GM21825 (cell line): ENCODE measurements at regions not wholly inside any gene's neighbourhood (a gene's known extent, or its start where the extent isn't known, plus 50 kb on each side); places are given as distances from the start of the nearest gene placed in this dataset.

Experiments used
- ATAC-seq: cut with Tn5 transposase; IDR thresholded peaks from one replicate; pipeline ENCODE4 v1.9.1; 2021; ENCODE audit warnings: mild to moderate bottlenecking, moderate library complexity; ENCODE audit not compliant: unreplicated experiment

DNA sequence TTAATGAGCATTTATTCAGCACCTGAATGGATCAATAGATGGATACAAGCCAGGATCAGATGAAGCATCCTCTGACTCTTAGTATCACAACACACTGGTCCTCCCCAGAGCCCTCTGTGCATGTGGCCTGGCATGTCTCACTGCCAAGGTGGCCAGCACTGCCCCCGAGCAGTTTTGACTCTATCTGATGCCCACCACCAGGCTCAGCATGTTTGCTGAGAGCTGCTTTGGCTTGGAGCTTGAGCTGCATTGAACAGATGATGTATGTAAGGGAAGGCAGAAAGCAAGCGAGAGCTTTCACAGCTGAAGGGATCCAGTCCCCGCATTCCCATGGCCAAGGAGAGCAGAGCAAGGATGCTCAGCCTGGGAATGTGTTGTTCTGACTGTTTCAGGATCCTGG, 320.3 kb downstream of the BUD13 start:
- no peak for ATAC-seq

DNA sequence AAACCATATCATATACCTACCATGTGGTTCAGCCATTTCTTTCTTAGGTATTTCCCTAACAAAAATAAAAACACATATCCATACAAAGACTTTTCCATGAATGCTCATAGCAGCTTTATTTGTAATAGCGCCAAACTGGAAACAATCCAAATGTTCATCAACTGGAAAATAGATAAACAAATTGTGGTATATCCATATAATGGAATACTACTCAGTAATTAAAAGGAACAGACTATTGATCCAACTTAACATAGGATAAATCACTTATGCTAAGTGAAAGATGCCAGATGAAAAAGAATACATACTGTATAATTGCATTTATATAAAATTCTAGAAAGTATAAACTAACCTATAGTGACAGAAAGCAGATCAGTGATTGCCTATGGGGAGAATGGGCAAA, 323.3 kb downstream of the BUD13 start:
- ATAC-seq: no peak

DNA sequence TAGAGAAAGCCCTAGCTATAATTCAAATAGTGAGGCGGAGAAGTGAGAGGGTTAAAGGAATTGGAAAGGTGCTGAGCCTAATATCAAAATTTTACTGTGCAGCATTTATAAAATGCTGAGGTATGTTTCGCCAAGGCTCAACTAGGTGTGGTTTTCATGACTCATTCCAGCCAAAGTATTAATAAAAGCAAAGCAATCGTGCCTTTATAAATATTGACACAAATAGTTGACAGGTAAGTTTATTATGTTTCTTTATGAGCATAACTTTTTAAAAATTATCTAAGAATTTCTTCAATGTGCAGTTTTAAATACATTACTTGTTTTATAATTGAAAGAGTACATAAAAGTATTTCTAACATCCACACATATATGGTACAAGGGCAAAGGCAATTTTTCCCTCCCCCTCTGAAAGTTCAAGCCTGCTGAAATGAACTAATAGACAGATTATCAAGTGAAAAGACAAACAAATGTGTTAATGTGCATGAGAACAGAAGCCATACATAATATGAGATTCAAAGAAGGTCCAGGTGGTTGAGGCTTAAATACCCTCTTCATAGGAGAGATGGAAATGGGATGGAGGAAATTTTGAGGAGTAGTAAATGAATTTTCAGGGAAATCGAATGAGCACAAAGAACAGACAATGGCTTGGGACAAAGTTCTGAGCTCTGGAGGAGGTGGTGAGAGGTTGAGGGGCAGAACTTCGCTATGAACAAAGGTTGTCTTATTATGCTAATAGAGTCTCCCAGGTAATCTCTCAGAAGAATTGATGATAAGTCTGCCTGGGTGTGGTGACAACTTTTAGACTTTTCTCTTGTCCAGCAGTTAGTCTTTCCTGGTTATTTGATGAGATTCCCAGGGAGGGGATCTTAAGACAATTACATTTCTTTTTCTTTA, 326.5 kb downstream of the BUD13 start:
- ATAC-seq: no peak

DNA sequence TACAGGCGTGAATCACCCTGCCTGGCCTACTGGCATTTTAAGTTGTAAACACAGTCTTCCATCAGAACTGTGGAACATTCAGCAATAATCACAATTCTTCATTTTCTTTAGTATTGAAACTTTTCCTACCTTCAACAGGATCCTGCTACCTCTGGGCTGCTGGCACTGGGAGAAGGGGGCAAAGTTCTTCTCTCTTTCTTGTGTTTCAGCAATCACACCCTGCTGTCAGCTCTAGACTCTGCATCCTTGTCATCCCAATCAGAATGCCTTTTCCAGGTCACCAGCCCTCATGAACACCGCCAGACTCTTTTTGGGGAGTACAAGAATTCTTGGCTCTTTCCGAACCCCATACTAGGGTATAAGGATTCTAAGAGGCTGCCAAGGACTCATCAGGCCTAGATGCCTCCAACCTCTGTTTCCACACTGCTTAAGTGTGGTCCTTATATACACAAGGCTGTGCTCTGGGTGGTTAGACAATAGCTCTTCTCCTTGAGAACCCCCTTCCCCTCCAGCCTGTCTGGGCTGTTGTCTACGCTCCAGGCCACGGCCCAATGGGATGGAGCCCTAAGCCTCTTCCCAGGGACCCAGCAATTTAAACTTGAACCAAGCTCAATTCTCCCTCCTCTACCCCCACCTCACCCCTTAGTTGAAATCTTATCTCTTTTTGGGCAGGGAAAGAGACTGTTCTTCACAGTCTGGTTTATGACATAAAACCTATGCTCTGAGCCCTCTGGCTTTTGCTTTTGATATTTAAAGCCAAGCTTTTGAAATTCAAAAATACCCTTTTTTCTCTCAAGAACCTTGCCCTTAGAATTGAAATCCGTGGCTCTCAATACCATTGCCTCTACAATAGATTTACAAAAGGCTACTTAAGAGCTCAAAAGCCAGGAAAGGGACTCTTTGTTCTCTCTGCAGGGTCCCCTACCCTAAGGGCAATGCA, 327.4 kb downstream of the BUD13 start:
- no peak for ATAC-seq

DNA sequence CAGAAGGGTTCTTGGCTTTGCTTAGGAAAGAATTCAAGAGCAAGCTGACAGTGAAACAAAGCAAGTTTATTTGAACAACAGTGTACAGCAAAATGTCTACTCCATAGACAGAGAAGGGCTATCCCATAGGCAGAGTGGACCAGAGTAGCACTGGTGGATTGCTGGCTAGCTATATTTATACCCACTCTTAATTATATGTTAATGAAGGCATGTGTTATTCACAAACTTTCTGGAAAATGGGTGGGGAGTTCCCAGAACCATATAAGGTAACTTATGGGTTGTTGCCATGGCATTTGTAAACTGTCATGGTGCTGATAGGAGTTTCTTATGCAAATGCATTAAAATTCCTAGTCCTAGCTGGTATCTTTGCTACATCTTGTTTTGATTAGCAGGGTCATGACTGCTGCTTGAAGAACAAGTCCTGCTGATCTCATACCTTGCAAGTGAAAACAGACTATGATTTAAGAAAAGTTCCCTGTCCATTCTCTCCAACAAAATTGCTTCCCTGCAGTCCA, 330.5 kb downstream of the BUD13 start:
- ATAC-seq: no peak

DNA sequence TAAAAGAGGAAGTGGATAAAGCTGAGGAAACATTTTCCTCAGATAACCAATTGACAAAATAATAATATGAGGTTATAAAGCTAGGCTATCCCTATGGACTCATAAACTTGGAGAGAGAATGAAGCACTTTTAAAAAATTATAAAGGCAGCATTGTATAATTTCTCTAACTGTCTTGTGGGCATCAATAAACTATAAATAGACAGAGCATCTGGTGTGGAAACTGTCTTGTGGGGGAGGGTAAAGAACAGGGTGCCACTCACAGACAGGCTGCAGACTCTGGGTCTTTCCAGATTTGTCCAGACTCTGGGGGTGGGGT, 333.5 kb downstream of the BUD13 start:
- ATAC-seq: no peak

GRCh38 chr11:116438651-116439360, 334.0 kb downstream of the BUD13 start:
- no peak for ATAC-seq

DNA sequence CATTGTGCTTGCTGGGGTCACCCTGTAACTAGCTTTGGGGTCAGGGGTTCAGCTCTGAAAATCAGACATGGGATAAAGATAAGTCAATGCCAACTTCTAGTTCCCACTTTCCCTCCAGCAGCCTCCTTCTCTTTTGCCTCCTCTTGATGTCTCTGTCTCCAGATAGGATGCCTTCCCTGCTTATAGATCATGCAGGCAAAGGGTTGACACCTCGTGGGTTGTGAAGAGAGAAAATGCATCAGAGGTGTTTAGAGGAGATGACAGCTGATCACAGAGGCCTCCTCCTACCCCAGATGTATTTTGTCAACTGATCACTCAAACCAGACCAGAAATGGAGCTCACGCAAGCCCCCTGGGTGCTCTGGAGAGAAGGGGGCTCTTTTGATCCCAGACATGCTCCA, 337.8 kb downstream of the BUD13 start:
- ATAC-seq: no peak

DNA sequence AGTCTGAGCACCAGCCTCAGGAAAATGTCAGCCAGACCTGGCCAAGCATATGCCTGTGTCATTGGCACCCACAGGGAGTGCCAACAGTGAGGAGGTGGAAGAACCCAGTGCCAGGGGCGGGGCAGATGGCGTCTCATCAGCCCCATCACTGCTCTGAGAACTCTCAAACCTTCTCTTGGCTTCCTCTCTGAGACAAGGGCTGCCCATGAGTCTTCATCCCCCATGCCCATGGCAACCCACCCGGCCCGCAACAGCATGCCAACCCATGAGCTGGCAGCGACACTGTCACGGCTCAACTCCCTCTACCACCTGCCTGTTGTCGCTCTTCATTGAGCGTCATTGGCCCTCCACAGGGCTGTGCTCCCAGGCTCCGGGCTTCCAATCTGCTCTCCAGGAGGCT, 340.5 kb downstream of the BUD13 start:
- no peak for ATAC-seq

DNA sequence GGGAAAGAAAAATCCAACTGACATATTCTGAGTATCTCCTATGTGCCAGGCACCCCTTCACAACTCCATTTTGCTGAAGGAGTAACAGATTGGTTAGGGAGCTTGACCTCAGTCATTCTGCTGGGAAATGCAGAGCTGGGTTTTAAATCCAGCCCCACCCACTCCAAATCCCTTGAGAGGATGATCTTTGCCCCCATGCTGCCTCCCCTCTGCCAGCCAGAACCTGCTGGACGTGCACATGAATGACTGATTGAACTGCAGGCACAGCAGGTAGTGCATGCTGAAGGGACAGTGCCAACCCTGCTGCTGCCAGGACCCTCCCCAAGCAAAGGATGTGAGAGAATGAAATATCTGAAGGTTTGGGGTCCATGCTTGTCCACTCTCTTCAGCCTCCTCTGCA, 340.9 kb downstream of the BUD13 start:
- ATAC-seq: no peak

DNA sequence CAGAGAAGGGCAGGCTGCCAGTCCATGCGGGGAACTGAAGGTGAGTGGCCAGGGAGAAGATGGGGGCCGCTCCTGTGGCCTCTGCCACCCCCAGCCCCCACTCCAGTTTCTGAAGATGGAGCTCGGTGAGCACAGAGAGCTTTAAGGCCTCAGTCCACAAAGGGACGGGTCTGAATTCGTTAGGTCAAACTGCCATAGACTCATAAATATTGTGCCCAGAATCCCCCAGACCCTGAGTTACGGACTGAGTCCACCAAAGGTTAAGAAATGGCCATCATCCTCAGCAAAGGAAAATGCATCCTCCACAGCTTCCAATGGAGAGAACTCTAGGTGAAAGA, 344.2 kb downstream of the BUD13 start:
- no peak for ATAC-seq

DNA sequence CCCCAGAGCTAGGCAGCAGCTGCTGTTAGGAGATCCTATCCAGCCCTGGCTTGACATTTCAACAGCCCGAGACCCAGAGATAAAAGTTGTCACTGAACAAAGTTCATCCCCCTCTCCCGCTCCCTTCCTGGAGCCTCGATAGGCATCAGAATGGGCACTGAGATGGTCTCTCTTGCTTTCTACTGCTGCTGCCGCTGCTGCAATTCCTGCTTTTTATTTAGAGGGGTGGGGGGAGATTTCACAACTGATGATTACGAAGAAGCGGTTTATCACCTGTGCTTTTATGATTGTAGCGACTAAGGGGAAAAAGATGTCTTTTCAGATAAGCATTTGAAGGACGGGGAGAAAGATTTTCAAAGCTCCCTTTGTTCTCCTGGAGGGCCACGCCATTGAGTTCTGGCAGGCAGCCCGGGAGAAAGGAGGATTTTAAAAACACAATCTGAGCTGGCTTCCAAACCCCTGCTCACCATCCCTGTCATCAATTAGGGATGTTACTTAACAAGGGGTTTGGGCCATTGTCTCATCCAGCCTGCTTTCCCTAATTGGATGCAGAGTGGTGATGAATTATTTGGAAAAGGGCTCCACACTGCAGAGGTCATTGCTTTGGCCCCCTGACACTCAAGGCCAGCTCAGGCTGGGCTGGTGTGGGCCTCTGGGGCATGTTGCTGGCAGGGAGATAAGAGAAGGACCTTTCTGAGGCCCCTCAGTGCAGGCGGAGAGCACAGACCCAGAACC, 344.7 kb downstream of the BUD13 start:
- no peak for ATAC-seq

- no peak for ATAC-seq
These were observed 345.4 kb downstream of the BUD13 start for GRCh38 chr11:116427337-116427902.

DNA sequence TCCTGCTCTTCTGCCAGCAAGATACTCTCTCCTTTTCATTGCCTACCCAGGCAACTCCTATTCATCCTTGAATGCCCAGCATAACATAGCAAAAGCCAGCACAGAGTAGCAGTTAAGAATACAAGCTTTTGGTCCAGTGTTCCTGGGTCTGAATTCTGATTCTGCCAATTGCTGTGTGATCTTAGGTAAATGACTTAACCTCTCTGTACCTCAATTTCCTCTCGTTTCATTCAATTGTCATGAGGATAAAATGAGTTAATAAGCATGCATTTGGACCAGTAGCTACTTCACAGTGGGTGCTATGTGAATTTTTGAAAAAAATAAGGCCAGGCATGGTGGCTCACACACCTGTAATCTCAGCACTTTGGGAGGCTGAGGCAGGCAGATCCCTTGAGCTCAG, 346.0 kb downstream of the BUD13 start:
- no peak for ATAC-seq

DNA sequence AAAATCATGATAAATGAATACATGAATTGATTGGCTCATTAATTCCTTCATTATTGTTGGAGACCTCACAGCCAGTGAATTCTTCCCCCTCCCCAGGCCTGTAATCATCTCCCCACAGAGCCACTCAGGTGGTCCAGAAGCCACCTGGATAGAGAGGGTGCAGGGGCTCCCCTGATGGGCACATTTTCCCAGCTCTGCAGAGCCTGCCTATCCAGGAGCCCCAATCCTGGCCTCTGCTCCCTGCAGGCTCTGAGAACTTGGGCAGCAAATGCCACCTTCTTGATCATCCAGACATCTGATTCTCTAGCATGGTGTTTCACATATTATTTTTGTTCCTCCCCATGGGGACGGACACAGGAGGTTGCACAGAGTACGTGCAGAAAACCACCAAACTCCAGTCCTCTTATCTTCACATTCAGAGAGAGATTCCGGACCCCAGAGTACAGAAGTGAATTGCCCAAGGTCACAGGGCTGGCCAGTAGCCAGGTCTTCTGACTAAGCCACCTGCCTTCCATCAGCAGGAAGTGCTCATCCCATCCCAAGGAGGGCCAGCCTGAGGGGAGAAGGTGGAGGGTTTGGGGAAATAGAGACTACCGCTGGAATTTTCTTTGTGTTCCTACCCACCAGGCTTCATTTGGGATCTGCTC, 348.0 kb downstream of the BUD13 start:
- no peak for ATAC-seq

GRCh38 chr11:116422956-116423600, 349.7 kb downstream of the BUD13 start:
- no peak for ATAC-seq

DNA sequence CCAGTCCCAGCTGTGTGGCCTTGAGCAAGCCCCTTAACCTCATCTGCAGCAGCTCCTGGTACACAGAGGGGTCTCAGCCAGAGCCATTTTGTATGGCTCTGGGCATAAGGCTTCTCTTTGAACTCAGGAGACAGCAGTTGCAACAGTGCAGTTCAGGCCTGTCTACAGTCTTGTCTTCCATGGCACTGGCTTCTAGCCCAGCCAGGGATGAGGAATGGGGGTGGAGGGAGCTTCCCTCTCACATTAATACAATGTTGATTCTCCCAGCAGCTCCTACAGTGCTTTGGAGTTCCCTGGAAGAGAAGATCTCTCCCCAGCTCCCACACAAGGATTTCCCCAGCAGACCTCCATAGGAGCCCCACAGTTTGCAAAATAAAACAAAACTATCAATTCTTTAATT, 350.2 kb downstream of the BUD13 start:
- no peak for ATAC-seq

- ATAC-seq: no peak
These were observed 351.1 kb downstream of the BUD13 start for GRCh38 chr11:116421529-116422185.
